Prostate gland (tissue), 2 donors: ENCODE measurements at regions not wholly inside any gene's neighbourhood (a gene's known extent, or its start where the extent isn't known, plus 50 kb on each side); places are given as distances from the start of the nearest gene placed in this dataset.

Source experiments
- POLR2A ChIP-seq: fragments of 450-650 bp; IDR thresholded peaks from one replicate; pipeline ENCODE4 v1.6.1; 2016; ENCODE audit warnings: antibody characterized with exemption, mild to moderate bottlenecking
- POLR2AphosphoS5 ChIP-seq: sonication (generic); formaldehyde crosslinking; IDR thresholded peaks from one replicate; pipeline ENCODE4 v1.6.1; 2017; ENCODE audit warnings: antibody characterized with exemption
- TF ChIP-seq, protein P1 (sequence below), 4 experiments: fragments of 200-600 bp in 2 of 4; fragments of 450-650 bp in 2 of 4; sonication (generic) in 2 of 4; IDR thresholded peaks; 1 replicate in 3 of 4; 2 replicates in 1 of 4; pipeline ENCODE4 v1.5.1; 2016 to 2019; ENCODE audit warnings: antibody characterized with exemption in 4 of 4, mild to moderate bottlenecking in 2 of 4, moderate library complexity in 2 of 4

DNA sequence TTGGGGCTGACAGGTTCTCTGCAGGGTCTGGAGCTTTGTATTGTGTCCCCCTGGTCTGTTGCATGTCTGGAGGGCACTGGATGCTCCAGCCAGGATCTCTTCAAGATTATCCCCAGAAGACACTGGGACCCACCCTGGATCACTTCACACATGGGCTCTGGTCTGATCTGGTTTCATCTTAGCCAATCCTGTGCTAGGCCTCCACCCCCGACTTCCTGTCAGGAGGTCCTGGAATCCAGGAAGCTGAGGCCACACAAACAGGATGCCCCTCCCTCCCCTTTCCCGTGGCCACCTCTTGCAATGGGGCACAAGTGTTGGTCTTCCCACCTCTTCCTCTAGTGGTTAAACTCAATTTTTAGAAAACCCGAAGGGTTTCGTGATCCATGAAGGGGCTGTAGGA, 242.6 kb upstream of the MVB12B start:
- TF ChIP-seq POLR2A (no peak), POLR2AphosphoS5 (no peak)
- TF ChIP-seq, protein P1, sequence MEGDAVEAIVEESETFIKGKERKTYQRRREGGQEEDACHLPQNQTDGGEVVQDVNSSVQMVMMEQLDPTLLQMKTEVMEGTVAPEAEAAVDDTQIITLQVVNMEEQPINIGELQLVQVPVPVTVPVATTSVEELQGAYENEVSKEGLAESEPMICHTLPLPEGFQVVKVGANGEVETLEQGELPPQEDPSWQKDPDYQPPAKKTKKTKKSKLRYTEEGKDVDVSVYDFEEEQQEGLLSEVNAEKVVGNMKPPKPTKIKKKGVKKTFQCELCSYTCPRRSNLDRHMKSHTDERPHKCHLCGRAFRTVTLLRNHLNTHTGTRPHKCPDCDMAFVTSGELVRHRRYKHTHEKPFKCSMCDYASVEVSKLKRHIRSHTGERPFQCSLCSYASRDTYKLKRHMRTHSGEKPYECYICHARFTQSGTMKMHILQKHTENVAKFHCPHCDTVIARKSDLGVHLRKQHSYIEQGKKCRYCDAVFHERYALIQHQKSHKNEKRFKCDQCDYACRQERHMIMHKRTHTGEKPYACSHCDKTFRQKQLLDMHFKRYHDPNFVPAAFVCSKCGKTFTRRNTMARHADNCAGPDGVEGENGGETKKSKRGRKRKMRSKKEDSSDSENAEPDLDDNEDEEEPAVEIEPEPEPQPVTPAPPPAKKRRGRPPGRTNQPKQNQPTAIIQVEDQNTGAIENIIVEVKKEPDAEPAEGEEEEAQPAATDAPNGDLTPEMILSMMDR (IDR thresholded peaks at IDR 0.05) = no peak
